ENCODE measurements at regions not wholly inside any gene's neighbourhood (a gene's known extent, or its start where the extent isn't known, plus 50 kb on each side); places are given as distances from the start of the nearest gene placed in this dataset.
A peak's percentile ranks its signal among the peaks of the same experiment; 100 is the strongest.

DNA sequence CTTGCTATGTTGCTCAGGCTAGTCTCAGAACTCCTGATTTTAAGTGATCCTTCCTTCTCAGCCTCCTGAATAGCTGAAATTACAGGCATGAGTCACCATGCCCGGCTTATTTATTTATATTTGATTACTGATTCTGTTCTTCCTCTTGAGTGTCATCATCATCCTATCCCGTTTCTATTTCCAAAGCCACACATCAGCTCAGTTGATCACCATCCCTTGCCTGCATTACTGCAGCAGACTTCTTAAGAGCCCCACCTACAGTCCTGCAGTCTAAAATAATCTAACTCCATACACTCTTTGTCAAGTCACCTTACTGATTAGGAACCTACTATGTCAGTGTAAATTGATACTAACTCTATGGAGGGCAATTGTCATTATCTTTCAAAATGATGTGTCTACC is 138.9 kb upstream of the RAI14 start:
- Histone ChIP-seq H3K4me2 (ENCODE audit: insufficient read depth, low read length) (no peak overlapping the region), H3K27ac (ENCODE audit: low read depth, low read length) (peak overlapping the region; percentile 36), H3K9me3 (ENCODE audit: low read depth, low read length) (no peaks in the 10 kb centered on the region), H3K27me3 (ENCODE audit: insufficient read depth, low read length) (no peaks in the 10 kb centered on the region), H2AFZ (ENCODE audit: low read length) (no peak overlapping the region), H3K4me1 (ENCODE audit: insufficient read depth, low read length) (peaks cover 17% of the 10 kb centered on the region), H3K79me2 (ENCODE audit: insufficient read depth, low read length) (no peaks in the 10 kb centered on the region), H3K36me3 (ENCODE audit: insufficient read depth, low read length) (no peaks in the 10 kb centered on the region), H3K4me3 (ENCODE audit: insufficient read depth, low read length) (no peak overlapping the region), H4K20me1 (ENCODE audit: insufficient read depth, low read length) (no peaks in the 10 kb centered on the region)
- TF ChIP-seq, protein P1, sequence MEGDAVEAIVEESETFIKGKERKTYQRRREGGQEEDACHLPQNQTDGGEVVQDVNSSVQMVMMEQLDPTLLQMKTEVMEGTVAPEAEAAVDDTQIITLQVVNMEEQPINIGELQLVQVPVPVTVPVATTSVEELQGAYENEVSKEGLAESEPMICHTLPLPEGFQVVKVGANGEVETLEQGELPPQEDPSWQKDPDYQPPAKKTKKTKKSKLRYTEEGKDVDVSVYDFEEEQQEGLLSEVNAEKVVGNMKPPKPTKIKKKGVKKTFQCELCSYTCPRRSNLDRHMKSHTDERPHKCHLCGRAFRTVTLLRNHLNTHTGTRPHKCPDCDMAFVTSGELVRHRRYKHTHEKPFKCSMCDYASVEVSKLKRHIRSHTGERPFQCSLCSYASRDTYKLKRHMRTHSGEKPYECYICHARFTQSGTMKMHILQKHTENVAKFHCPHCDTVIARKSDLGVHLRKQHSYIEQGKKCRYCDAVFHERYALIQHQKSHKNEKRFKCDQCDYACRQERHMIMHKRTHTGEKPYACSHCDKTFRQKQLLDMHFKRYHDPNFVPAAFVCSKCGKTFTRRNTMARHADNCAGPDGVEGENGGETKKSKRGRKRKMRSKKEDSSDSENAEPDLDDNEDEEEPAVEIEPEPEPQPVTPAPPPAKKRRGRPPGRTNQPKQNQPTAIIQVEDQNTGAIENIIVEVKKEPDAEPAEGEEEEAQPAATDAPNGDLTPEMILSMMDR (IDR thresholded peaks at IDR 0.05; ENCODE audit: extremely low read depth, low read depth, low read length) = no peak
- peak; percentile 61 for DNase-seq (ENCODE audit: insufficient read length, low spot score, missing footprints)

DNA sequence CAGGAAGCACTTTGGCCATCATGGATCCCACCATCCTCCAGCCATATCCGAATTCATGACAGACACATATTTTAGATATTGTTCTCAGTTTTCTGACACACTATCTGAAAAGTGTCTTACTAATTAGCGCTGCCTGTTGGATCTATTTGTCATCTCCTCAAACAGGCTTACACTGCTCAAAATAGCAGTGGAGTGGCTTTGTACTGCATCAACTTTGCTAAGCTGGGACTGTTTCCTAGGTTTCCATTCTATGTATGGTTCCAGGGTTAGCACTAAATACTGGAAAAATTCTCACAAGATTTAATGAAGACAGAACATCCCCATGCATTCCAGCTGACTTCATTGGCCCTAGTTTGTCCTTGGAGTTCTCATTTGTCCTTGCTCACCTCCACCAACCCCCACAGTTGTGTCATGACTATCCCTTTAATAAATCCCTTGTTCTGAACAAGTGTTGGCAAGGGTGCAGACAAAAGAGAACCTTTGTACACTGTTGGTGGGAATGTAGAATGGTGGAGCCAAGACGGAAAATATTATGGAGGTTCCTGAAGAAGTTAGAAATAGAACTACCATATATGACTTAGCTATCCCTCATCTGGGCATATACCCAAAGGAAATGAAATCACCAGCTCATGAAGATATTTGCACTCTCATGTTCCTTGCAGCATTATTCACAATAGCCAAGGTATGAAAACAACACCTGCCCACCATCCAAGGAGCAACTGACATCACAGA is 136.5 kb upstream of the RAI14 start:
- H3K36me3 ChIP-seq (ENCODE audit: insufficient read depth, low read length) = no peaks in the 10 kb centered on the region
- peak overlapping the region; percentile 78 for H3K27ac ChIP-seq (ENCODE audit: low read depth, low read length)
- no peak for DNase-seq (ENCODE audit: insufficient read length, low spot score, missing footprints)
- H3K4me2 ChIP-seq (ENCODE audit: insufficient read depth, low read length) = no peak overlapping the region
- H3K9me3 ChIP-seq (ENCODE audit: low read depth, low read length) = no peaks in the 10 kb centered on the region
- H3K4me1 ChIP-seq (ENCODE audit: insufficient read depth, low read length) = peaks cover 39% of the 10 kb centered on the region
- no peaks in the 10 kb centered on the region for H4K20me1 ChIP-seq (ENCODE audit: insufficient read depth, low read length)
- H2AFZ ChIP-seq (ENCODE audit: low read length) = no peak overlapping the region
- H3K27me3 ChIP-seq (ENCODE audit: insufficient read depth, low read length) = no peaks in the 10 kb centered on the region
- H3K79me2 ChIP-seq (ENCODE audit: insufficient read depth, low read length) = no peaks in the 10 kb centered on the region
- TF ChIP-seq, protein P1 (IDR thresholded peaks at IDR 0.05; ENCODE audit: extremely low read depth, low read depth, low read length) = no peak
- no peak overlapping the region for H3K4me3 ChIP-seq (ENCODE audit: insufficient read depth, low read length)

DNA sequence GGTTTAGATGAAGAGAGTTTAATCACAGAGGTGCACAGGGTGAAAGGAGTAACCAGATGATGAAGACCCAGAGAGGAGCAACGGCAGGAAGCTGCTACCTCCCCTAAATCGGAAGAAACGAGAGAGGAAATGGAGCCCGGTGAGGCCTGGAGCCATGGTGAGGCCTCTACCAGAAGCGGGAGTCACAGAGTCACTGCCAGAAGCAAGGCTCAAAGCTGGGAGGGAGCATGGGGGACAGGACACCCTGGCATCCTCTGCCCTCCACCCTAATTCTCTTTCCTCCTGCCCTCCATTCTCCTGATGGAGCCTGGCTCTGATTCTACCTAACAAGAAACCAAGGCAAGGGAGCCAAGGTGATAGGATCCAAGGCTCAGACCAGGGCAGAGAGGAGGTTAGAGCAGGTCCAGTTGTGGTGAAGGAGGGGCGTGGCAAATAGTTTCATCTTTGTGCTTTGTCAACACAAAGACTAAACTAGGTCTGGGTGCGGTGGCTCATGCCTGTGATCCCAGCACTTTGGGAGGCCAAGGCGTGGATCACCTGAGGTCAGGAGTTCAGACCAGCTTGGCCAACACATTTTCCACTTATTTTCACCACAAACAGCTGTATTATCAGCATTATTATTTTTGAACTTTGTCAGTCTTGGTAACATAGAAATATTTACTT is 134.4 kb upstream of the RAI14 start:
- Histone ChIP-seq H2AFZ (ENCODE audit: low read length) (peak overlapping the region; percentile 42), H3K27ac (ENCODE audit: low read depth, low read length) (no peak overlapping the region), H4K20me1 (ENCODE audit: insufficient read depth, low read length) (no peaks in the 10 kb centered on the region), H3K27me3 (ENCODE audit: insufficient read depth, low read length) (no peaks in the 10 kb centered on the region), H3K4me2 (ENCODE audit: insufficient read depth, low read length) (no peak overlapping the region), H3K4me3 (ENCODE audit: insufficient read depth, low read length) (no peak overlapping the region), H3K4me1 (ENCODE audit: insufficient read depth, low read length) (peaks cover 38% of the 10 kb centered on the region), H3K9me3 (ENCODE audit: low read depth, low read length) (no peaks in the 10 kb centered on the region), H3K36me3 (ENCODE audit: insufficient read depth, low read length) (no peaks in the 10 kb centered on the region), H3K79me2 (ENCODE audit: insufficient read depth, low read length) (no peaks in the 10 kb centered on the region)
- TF ChIP-seq, protein P1 (IDR thresholded peaks at IDR 0.05; ENCODE audit: extremely low read depth, low read depth, low read length) = no peak
- DNase-seq (ENCODE audit: insufficient read length, low spot score, missing footprints) = no peak

DNA sequence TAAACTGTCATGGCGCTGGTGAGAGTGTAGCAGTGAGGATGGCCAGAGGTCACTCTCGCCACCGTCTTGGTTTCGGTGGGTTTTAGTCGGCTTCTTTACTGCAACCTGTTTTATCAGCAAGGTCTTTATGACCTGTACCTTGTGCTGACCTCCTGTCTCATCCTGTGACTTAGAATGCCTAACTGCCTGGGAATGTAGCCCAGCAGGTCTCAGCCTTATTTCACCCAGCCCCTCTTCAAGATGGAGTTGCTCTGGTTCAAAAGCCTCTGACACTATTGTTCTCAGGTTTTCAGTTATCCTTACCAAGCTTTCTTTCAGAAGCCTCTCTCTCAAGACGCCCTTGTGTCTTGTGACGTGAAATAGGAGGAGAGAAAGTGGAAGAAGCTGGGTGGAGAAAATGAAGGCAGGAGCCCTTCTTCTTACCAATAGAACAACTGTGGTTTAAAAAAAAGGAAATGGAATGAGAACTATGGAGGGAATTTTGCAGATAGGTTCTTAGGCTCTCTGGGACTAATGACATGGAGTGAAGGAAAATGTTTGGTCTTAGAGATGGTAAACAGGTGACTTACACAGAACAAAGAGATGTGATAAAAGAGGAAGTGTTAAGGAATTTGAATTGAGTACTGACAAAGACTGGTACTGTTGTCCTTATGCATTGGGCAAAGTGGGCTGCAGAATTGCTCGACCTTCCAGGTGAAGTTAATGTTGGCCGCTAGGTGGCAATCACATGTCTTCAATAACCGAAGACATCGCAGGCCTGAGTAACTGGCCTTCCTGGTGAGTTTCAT is 133.3 kb upstream of the RAI14 start:
- no peak for DNase-seq (ENCODE audit: insufficient read length, low spot score, missing footprints)
- Histone ChIP-seq H4K20me1 (ENCODE audit: insufficient read depth, low read length) (no peaks in the 10 kb centered on the region), H3K4me3 (ENCODE audit: insufficient read depth, low read length) (no peak overlapping the region), H3K27ac (ENCODE audit: low read depth, low read length) (peak overlapping the region; percentile 68), H3K9me3 (ENCODE audit: low read depth, low read length) (no peaks in the 10 kb centered on the region), H3K4me2 (ENCODE audit: insufficient read depth, low read length) (no peak overlapping the region), H3K36me3 (ENCODE audit: insufficient read depth, low read length) (no peaks in the 10 kb centered on the region), H3K79me2 (ENCODE audit: insufficient read depth, low read length) (no peaks in the 10 kb centered on the region), H2AFZ (ENCODE audit: low read length) (no peak overlapping the region), H3K4me1 (ENCODE audit: insufficient read depth, low read length) (peaks cover 35% of the 10 kb centered on the region), H3K27me3 (ENCODE audit: insufficient read depth, low read length) (no peaks in the 10 kb centered on the region)
- TF ChIP-seq, protein P1 (IDR thresholded peaks at IDR 0.05; ENCODE audit: extremely low read depth, low read depth, low read length) = peak; percentile 81

Data from osteoblast (primary cell).